ENCODE measurements at regions not wholly inside any gene's neighbourhood (a gene's known extent, or its start where the extent isn't known, plus 50 kb on each side); places are given as distances from the start of the nearest gene placed in this dataset.

DNA sequence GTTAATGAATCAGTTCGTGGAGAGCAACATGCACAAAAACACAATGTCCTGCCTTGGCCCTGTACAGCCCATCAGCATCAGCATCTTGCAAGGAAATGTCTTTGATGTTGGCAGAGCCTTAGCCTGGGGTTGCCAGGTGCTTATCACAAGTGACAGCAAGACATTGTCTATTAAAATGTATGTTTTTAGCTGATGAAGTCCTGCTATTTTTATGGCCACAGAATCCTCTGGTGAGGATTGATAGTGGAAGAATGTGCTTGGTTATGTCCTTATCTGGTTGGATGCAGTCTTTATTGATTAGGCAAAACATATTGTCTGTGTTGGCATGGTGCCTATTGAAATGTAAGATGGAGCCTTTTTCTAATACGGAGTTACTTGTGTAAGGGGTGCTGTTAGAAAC, 1427.0 kb upstream of the MIR17HG start:
- 30 to 39% methylated on average over 2 of the region's 2 CpGs for WGBS, 2 donors

DNA sequence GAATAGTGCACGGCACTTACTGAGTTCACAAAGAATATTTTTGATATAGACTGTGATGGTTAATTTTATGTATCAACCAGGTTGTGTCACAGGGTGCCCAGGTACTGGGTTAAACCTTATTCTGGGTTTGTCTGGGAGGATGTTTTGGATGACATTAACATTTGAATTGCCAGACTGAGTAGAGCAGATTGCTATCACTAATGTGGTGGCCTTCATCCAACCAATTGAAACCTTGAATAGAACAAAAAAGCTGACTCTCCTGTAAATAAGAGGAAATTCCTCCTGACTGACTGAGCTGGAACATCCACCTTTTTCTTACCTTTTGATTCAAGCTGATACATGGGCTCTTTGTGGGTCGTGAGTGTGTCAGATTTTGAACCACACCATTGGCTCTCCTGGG, 1424.4 kb upstream of the MIR17HG start:
- no peak for DNase-seq
- Histone ChIP-seq H3K36me3 (no peaks in the 10 kb centered on the region), H3K4me1 (no peaks in the 10 kb centered on the region), H3K9me3 (no peaks in the 10 kb centered on the region), H3K27ac (no peak overlapping the region), H3K27me3 (no peaks in the 10 kb centered on the region), H3K4me3 (no peak overlapping the region)
- intact Hi-C loops (cut with DNase I) = no loop called here
- TF ChIP-seq, protein P1, sequence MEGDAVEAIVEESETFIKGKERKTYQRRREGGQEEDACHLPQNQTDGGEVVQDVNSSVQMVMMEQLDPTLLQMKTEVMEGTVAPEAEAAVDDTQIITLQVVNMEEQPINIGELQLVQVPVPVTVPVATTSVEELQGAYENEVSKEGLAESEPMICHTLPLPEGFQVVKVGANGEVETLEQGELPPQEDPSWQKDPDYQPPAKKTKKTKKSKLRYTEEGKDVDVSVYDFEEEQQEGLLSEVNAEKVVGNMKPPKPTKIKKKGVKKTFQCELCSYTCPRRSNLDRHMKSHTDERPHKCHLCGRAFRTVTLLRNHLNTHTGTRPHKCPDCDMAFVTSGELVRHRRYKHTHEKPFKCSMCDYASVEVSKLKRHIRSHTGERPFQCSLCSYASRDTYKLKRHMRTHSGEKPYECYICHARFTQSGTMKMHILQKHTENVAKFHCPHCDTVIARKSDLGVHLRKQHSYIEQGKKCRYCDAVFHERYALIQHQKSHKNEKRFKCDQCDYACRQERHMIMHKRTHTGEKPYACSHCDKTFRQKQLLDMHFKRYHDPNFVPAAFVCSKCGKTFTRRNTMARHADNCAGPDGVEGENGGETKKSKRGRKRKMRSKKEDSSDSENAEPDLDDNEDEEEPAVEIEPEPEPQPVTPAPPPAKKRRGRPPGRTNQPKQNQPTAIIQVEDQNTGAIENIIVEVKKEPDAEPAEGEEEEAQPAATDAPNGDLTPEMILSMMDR (IDR thresholded peaks at IDR 0.05) = no peak
- WGBS, 2 donors = 51 to 65% methylated on average over 2 of the region's 2 CpGs
- no peak for ATAC-seq
- FAIRE-seq = no peak

More for the DNA sequence above, 1427.0 kb upstream of the MIR17HG start:
- DNase-seq (no peak), FAIRE-seq (no peak), ATAC-seq (no peak)
- Histone ChIP-seq H3K4me1 (no peaks in the 10 kb centered on the region), H3K9me3 (no peaks in the 10 kb centered on the region), H3K36me3 (no peaks in the 10 kb centered on the region), H3K27me3 (no peaks in the 10 kb centered on the region), H3K27ac (no peak overlapping the region), H3K4me3 (no peak overlapping the region)
- TF ChIP-seq, protein P1 (IDR thresholded peaks at IDR 0.05) = no peak
- intact Hi-C loops (cut with DNase I) = no loop called here

DNA sequence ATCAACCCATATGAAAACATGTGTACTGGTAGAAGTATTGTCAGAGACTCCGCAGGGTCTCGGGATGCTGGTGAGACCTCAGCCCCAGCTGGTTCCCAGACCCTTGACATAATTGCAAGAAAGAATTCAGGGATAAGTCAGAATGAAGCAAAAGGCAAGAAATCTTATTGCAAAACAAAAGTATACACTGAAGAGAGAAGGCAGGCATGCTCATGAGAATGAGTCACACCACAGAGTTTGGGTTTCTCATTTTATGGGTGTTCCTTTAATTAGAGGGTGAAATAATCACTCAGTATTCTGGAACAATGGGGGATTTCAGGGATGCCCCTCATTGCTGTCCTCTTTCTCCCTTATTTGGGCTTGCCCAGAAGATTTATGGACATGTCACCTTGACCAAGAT, 1423.8 kb upstream of the MIR17HG start:
- 85 to 87% methylated on average over 2 of the region's 2 CpGs for WGBS, 2 donors
- H3K36me3 ChIP-seq = no peaks in the 10 kb centered on the region
- no peak for DNase-seq
- H3K4me1 ChIP-seq = no peaks in the 10 kb centered on the region
- intact Hi-C loops (cut with DNase I) = no loop called here
- no peaks in the 10 kb centered on the region for H3K27me3 ChIP-seq
- TF ChIP-seq, protein P1 (IDR thresholded peaks at IDR 0.05) = no peak
- no peak for FAIRE-seq
- ATAC-seq = no peak
- H3K27ac ChIP-seq = no peak overlapping the region
- no peak overlapping the region for H3K4me3 ChIP-seq
- no peaks in the 10 kb centered on the region for H3K9me3 ChIP-seq

DNA sequence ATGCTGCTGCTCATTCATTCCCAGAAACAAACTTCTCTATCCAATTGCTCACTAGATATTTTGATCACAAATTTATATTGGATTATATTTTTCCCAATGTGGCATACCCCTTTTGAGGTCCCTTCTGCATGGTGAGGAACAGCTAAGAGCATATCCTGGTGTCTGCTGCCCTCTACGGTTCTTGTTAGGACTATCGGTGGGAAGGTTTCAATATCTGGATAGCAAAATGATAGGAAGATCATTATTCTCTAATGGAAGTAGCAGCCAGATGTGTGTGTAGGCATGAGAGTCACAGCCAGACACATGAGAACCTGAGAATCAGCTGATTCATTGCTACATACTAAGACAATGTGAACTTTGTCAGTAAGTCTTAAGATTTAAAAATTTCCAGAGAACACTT, 1422.4 kb upstream of the MIR17HG start:
- Histone ChIP-seq H3K27ac (no peak overlapping the region), H3K36me3 (no peaks in the 10 kb centered on the region), H3K4me1 (no peaks in the 10 kb centered on the region), H3K9me3 (no peaks in the 10 kb centered on the region), H3K4me3 (no peak overlapping the region), H3K27me3 (no peaks in the 10 kb centered on the region)
- no peak for ATAC-seq
- intact Hi-C loops (cut with DNase I) = no loop called here
- DNase-seq = no peak
- TF ChIP-seq, protein P1 (IDR thresholded peaks at IDR 0.05) = no peak
- WGBS, 2 donors = 23 to 27% methylated on average over 2 of the region's 2 CpGs
- FAIRE-seq = no peak

DNA sequence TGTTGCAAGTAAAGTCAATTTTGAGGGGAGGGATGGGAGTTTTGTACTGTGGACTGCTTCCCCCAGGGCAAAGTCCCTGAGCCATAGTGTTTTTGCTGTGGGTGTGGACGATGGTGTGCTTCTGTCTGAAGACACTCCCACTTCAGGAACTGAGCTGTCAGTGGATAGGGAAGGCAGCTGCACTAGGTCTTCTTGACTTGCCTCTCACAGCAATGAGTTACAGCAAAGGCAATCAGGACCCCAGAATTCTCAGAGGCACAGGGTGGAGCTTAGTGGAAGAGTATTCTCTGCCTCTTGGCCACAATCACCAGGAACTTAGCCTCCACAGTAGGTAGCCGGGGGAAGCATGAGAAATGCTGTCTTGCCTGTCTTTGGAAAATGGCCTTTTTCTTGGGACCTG, 1416.6 kb upstream of the MIR17HG start:
- no peak overlapping the region for H3K4me3 ChIP-seq
- no peaks in the 10 kb centered on the region for H3K27me3 ChIP-seq
- DNase-seq = no peak
- 56 to 63% methylated on average over 2 of the region's 2 CpGs for WGBS, 2 donors
- H3K27ac ChIP-seq = no peak overlapping the region
- no peaks in the 10 kb centered on the region for H3K36me3 ChIP-seq
- ATAC-seq = no peak
- H3K4me1 ChIP-seq = no peaks in the 10 kb centered on the region
- no peaks in the 10 kb centered on the region for H3K9me3 ChIP-seq
- FAIRE-seq = no peak
- intact Hi-C loops (cut with DNase I) = no loop called here
- TF ChIP-seq, protein P1 (IDR thresholded peaks at IDR 0.05) = no peak
